OCI-LY1 (cell line): ENCODE measurements at regions not wholly inside any gene's neighbourhood (a gene's known extent, or its start where the extent isn't known, plus 50 kb on each side); places are given as distances from the start of the nearest gene placed in this dataset.

ENCODE experiments used
- CTCF ChIP-seq: fragments of 200-600 bp; sonication (generic), shearing (Covaris generic); IDR thresholded peaks from 2 replicates; pipeline ENCODE4 v1.5.1; 2017; ENCODE audit warnings: mild to moderate bottlenecking, antibody characterized with exemption, low read length, moderate library complexity, mixed read lengths
- EZH2 ChIP-seq: fragments of 200-600 bp; sonication (generic), shearing (Covaris generic); IDR thresholded peaks from 2 replicates; pipeline ENCODE4 v1.8.0; 2017; ENCODE audit warnings: borderline replicate concordance, mixed run types, mild to moderate bottlenecking, antibody characterized with exemption, low read length, moderate library complexity, mixed read lengths

- no peak for TF ChIP-seq CTCF
- TF ChIP-seq EZH2, result no peak
Observed at GRCh38 chr22:47232197-47232596, 469.7 kb downstream of the TBC1D22A start.
